ENCODE measurements at regions not wholly inside any gene's neighbourhood (a gene's known extent, or its start where the extent isn't known, plus 50 kb on each side); places are given as distances from the start of the nearest gene placed in this dataset.

DNA sequence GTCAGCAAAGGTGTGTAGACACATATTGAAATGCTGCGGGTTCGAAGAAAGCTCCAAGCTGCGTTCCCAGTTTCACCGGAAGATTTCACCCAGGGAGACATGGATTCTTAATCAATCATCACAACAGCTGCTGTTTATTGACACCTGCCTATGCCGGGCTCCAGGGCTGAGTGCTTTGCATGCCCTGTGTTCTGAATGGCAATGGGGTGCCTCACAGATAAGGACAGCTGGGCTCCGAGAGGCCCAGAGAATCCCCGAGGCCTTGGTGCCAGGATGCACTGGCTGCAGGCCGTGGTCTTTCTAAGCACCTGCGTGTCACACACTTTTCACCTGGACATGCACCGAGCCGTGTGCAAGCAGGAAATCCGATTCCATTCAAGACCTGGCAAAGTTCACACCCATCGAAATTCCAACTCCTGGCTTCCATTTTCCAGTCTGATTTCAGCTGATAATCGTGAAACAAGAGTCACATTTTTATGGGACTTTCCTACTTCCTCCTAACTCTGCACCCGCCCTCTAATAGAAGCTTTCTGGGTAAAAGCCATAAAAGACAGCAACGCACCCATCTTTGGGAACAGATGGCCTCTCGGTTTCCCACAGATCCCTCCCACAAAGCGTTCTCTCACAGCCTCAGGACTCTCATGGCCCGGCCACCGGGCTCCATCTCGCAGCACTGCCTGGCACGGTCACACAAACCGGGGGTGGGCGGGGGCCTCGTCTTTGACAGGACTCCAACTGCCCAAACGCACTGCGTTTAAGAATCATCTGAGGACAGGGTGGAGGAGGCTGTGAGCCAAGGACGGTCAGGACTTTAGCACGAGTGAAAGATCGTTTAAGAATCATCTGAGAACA, 245.6 kb upstream of the SALL3 start:
- TF ChIP-seq, protein P1, sequence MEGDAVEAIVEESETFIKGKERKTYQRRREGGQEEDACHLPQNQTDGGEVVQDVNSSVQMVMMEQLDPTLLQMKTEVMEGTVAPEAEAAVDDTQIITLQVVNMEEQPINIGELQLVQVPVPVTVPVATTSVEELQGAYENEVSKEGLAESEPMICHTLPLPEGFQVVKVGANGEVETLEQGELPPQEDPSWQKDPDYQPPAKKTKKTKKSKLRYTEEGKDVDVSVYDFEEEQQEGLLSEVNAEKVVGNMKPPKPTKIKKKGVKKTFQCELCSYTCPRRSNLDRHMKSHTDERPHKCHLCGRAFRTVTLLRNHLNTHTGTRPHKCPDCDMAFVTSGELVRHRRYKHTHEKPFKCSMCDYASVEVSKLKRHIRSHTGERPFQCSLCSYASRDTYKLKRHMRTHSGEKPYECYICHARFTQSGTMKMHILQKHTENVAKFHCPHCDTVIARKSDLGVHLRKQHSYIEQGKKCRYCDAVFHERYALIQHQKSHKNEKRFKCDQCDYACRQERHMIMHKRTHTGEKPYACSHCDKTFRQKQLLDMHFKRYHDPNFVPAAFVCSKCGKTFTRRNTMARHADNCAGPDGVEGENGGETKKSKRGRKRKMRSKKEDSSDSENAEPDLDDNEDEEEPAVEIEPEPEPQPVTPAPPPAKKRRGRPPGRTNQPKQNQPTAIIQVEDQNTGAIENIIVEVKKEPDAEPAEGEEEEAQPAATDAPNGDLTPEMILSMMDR (IDR thresholded peaks at IDR 0.05), result no peak
- no peak for TF ChIP-seq POLR2A (IDR thresholded peaks at IDR 0.05)

All from heart left ventricle (tissue), 13 donors.